Type B pancreatic cell (in vitro differentiated cells): ENCODE measurements at regions not wholly inside any gene's neighbourhood (a gene's known extent, or its start where the extent isn't known, plus 50 kb on each side); places are given as distances from the start of the nearest gene placed in this dataset.

Experiments used
- DNase-seq: peaks from one replicate; pipeline ENCODE4 v3.0.0; 2021; ENCODE audit warnings: mixed read lengths; ENCODE audit not compliant: unreplicated experiment; ENCODE audit errors: extremely low spot score
- H3K27ac Mint-ChIP-seq: 2 replicates; pipeline ENCODE4 v1.8.0; 2021; ENCODE audit warnings: mild to moderate bottlenecking, mixed read lengths
- H3K27me3 Mint-ChIP-seq: 2 replicates; pipeline ENCODE4 v1.8.0; 2021; ENCODE audit warnings: mixed read lengths
- H3K36me3 Mint-ChIP-seq: 2 replicates; pipeline ENCODE4 v1.8.0; 2021; ENCODE audit warnings: mixed read lengths
- H3K4me1 Mint-ChIP-seq: one replicate; pipeline ENCODE4 v1.8.0; 2021; ENCODE audit warnings: mixed read lengths; ENCODE audit not compliant: unreplicated experiment
- H3K4me3 Mint-ChIP-seq: 2 replicates; pipeline ENCODE4 v1.8.0; 2021; ENCODE audit warnings: mild to moderate bottlenecking, mixed read lengths
- H3K9me3 Mint-ChIP-seq: 2 replicates; pipeline ENCODE4 v1.8.0; 2021; ENCODE audit warnings: mixed read lengths
- TF ChIP-seq, protein P1 (sequence below): fragments of 200-600 bp; sonication (generic); conservative IDR thresholded peaks from 2 replicates; pipeline ENCODE4 v1.5.0; 2021; ENCODE audit warnings: antibody characterized with exemption, mild to moderate bottlenecking

DNA sequence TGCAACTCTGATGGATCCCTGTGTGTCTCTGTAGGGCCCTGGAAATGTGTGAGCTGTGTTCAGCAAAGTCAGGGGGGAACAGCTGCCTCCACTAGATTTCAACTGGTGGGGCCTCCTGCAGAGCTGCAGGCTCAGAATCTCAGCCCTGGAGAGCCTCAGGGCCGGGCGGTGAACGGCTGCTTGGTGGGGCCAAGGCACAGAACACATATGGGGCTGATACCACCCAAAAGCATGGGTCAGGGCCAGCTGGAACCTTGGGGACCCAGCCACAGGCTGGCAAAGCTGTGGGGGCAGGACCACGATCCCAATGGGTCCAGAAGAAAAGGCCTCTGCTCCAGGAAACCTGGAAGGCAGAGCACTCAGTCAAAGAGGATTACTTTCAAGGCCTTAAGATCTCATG is 878.5 kb downstream of the BCL11B start:
- Mint-ChIP-seq H3K27ac (no peak overlapping the region), H3K4me1 (no peaks in the 10 kb centered on the region), H3K4me3 (no peak overlapping the region), H3K9me3 (peaks cover 4% of the 10 kb centered on the region), H3K36me3 (no peaks in the 10 kb centered on the region), H3K27me3 (peaks cover 2% of the 10 kb centered on the region)
- no peak for DNase-seq
- TF ChIP-seq, protein P1, sequence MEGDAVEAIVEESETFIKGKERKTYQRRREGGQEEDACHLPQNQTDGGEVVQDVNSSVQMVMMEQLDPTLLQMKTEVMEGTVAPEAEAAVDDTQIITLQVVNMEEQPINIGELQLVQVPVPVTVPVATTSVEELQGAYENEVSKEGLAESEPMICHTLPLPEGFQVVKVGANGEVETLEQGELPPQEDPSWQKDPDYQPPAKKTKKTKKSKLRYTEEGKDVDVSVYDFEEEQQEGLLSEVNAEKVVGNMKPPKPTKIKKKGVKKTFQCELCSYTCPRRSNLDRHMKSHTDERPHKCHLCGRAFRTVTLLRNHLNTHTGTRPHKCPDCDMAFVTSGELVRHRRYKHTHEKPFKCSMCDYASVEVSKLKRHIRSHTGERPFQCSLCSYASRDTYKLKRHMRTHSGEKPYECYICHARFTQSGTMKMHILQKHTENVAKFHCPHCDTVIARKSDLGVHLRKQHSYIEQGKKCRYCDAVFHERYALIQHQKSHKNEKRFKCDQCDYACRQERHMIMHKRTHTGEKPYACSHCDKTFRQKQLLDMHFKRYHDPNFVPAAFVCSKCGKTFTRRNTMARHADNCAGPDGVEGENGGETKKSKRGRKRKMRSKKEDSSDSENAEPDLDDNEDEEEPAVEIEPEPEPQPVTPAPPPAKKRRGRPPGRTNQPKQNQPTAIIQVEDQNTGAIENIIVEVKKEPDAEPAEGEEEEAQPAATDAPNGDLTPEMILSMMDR = no peak

DNA sequence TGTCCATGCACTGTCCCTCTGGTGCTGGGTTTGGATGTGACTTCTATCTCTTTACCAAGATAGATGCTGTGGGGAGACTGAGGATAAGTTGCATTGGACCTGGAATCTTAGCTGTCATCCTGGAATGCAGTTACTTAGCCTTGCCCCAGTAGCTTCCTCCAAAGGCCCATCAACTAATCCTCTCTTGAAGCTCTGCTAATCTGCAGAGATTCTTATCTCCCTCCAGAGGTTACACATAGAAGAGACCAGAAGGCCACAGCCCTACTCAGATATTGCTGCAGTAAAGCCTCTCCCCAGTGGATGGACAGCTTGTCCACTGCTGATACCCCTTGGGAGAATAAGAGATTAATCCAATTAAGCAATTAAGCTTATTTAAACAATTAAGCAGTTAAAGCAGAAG is 867.2 kb downstream of the BCL11B start:
- H3K4me3 Mint-ChIP-seq = no peak overlapping the region
- H3K36me3 Mint-ChIP-seq = no peaks in the 10 kb centered on the region
- H3K9me3 Mint-ChIP-seq = no peaks in the 10 kb centered on the region
- H3K27me3 Mint-ChIP-seq = peaks cover 3% of the 10 kb centered on the region
- no peak for DNase-seq
- TF ChIP-seq, protein P1 = no peak
- H3K4me1 Mint-ChIP-seq = peaks cover 13% of the 10 kb centered on the region
- H3K27ac Mint-ChIP-seq = no peak overlapping the region

DNA sequence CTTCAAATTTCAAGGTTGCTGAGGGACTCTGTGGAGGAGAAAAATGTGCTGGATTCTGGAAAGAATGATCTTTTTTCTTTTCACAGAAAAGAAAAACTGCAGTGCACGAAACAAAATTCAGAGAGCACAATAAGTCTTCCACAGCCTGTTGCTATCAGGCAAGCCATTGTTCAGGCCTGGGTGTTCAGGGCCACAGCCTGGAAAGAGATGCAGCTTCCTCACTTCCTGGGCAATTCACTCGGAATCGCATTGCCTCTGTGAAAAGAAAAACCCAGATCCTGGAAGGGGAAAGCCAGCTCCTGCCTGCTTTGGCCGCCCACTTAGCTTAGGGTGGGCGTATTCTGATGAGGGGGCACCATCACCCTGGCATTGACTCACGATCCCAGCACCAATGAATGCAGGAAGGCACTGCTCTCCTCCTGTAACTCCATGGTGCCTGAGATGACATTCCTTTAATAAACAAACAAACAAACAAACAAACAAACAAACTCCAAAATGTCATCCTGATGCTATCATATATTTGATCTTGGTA is 863.9 kb downstream of the BCL11B start:
- Mint-ChIP-seq H3K36me3 (no peaks in the 10 kb centered on the region), H3K9me3 (no peaks in the 10 kb centered on the region), H3K27ac (no peak overlapping the region), H3K4me1 (peaks cover 6% of the 10 kb centered on the region), H3K27me3 (peaks cover 3% of the 10 kb centered on the region), H3K4me3 (no peak overlapping the region)
- TF ChIP-seq, protein P1 = no peak
- DNase-seq = no peak

DNA sequence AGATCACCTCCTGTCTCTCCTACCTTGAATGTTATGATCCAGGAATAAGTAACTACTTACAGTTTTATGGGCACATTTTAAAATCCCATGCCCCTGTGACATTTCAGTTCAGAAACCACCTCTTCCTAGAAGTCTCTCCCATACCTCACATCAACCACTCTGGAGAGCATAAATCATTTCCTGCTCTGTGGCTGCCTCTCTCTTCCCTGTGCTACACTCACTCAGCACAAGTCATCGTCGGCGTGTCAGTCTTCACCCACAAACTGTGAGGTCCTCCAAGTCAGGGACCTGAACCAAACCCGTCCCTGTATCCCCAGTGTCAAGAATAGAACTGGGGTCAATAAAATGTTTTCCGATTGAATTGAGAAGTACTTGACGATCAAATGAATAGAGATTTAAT is 863.3 kb downstream of the BCL11B start:
- Mint-ChIP-seq H3K4me1 (peaks cover 6% of the 10 kb centered on the region), H3K36me3 (no peaks in the 10 kb centered on the region), H3K27me3 (peaks cover 3% of the 10 kb centered on the region), H3K9me3 (no peaks in the 10 kb centered on the region), H3K27ac (no peak overlapping the region), H3K4me3 (no peak overlapping the region)
- DNase-seq = no peak
- TF ChIP-seq, protein P1 = no peak

DNA sequence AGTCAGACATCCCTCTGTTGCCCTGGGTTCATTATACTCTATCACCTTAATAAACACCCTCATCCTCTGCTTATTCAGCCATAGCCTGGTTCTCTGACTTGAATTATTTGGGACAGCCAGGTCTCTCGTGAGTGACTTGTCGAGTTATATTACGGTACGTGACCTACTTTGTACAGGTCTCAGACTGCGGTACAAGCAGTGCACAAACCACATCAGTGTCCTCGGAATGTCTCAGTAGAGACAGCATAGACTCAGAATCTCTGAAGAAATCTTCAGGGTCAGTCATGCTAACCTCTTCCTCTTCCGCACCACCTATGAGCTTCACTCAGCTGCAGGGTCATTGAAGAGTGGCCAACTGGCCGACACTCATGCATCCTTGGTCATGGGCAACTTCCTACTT is 860.8 kb downstream of the BCL11B start:
- no peaks in the 10 kb centered on the region for H3K9me3 Mint-ChIP-seq
- H3K27me3 Mint-ChIP-seq = no peaks in the 10 kb centered on the region
- DNase-seq = no peak
- H3K4me3 Mint-ChIP-seq = no peak overlapping the region
- TF ChIP-seq, protein P1 = no peak
- H3K36me3 Mint-ChIP-seq = no peaks in the 10 kb centered on the region
- peaks cover 6% of the 10 kb centered on the region for H3K4me1 Mint-ChIP-seq
- no peak overlapping the region for H3K27ac Mint-ChIP-seq

DNA sequence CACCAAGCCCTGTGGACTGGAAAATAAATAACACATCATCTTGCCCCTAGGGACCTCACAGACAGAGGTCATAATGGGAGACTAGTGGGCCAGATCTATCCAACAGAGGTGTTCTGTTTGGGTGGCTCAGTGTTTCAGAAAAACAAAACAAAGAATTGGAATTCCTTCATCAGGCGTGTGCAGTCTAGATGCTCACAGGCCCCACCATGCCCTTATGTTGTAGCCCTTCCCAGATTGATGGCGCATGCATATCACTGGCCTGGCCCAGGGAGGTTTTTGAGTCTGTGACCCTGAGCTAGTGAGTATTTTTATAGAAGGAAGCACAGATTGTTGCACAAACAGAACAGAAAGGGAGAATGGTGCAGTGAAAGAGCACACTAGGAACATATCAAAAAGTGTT is 859.6 kb downstream of the BCL11B start:
- H3K36me3 Mint-ChIP-seq = no peaks in the 10 kb centered on the region
- H3K27me3 Mint-ChIP-seq = no peaks in the 10 kb centered on the region
- H3K9me3 Mint-ChIP-seq = no peaks in the 10 kb centered on the region
- no peak for DNase-seq
- TF ChIP-seq, protein P1 = no peak
- no peak overlapping the region for H3K4me3 Mint-ChIP-seq
- H3K27ac Mint-ChIP-seq = no peak overlapping the region
- peaks cover 4% of the 10 kb centered on the region for H3K4me1 Mint-ChIP-seq
